ENCODE measurements at regions not wholly inside any gene's neighbourhood (a gene's known extent, or its start where the extent isn't known, plus 50 kb on each side); places are given as distances from the start of the nearest gene placed in this dataset.
A peak's percentile ranks its signal among the peaks of the same experiment; 100 is the strongest.

DNA sequence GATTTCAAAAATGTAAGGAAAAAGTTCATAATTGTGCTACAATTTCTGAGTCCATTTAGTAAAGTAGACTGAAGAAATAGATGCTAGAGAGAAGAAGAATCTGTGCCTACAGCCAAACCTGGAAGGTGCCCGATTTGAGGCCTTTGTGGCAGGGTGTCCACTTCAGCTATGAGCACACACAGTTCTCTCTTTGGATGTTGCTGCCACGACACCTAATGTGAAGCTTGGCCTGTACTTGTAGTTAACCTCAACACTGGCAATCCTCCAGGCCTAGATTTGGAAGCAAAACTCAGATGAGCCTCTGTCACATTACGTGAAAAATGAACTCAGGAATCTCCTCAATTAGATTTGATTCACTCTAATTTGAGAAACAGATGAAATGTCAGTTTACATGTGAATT is 90.1 kb upstream of the LRP1B start:
- peak; percentile 4 for DNase-seq (ENCODE audit: low spot score)
- Histone ChIP-seq H3K4me3 (no peak overlapping the region), H3K4me1 (replicated peaks) (no peaks in the 10 kb centered on the region), H3K27ac (no peak overlapping the region), H3K27me3 (replicated peaks; ENCODE audit: insufficient read depth) (no peaks in the 10 kb centered on the region), H3K9me3 (no peaks in the 10 kb centered on the region), H3K36me3 (no peaks in the 10 kb centered on the region)
- intact Hi-C loops (cut with DNase I): no loop called here
- 12% methylated on average over 3 of the region's 3 CpGs for WGBS
- no peak for TF ChIP-seq POLR2A (IDR thresholded peaks at IDR 0.05)
- TF ChIP-seq POLR2AphosphoS5 (IDR thresholded peaks at IDR 0.05): no peak
- TF ChIP-seq, protein P1, sequence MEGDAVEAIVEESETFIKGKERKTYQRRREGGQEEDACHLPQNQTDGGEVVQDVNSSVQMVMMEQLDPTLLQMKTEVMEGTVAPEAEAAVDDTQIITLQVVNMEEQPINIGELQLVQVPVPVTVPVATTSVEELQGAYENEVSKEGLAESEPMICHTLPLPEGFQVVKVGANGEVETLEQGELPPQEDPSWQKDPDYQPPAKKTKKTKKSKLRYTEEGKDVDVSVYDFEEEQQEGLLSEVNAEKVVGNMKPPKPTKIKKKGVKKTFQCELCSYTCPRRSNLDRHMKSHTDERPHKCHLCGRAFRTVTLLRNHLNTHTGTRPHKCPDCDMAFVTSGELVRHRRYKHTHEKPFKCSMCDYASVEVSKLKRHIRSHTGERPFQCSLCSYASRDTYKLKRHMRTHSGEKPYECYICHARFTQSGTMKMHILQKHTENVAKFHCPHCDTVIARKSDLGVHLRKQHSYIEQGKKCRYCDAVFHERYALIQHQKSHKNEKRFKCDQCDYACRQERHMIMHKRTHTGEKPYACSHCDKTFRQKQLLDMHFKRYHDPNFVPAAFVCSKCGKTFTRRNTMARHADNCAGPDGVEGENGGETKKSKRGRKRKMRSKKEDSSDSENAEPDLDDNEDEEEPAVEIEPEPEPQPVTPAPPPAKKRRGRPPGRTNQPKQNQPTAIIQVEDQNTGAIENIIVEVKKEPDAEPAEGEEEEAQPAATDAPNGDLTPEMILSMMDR (IDR thresholded peaks at IDR 0.05): no peak

DNA sequence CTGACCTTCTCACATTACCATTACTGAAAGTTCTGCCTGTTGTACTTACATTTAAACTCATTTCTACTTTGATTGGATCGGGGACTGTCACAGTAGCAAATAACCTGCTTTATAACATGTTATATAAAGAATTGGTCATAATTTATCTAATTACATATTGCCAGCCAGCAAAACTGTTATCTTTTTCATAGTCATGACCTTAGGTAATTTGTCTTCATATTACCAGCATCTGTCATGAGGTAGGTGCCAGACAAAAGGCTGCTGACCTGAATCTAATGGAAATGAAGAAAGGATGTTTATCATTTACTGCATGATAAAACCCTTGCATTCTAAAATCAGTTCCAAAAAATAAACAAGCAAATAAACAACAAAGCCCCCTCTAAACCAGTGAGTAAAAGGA is 89.4 kb upstream of the LRP1B start:
- no peak for DNase-seq (ENCODE audit: low spot score)
- H3K9me3 ChIP-seq: no peaks in the 10 kb centered on the region
- intact Hi-C loops (cut with DNase I): no loop called here
- no peaks in the 10 kb centered on the region for H3K27me3 ChIP-seq (replicated peaks; ENCODE audit: insufficient read depth)
- no peaks in the 10 kb centered on the region for H3K4me1 ChIP-seq (replicated peaks)
- H3K4me3 ChIP-seq: no peak overlapping the region
- WGBS: 95% methylated on average over 1 of the region's 1 CpG
- H3K27ac ChIP-seq: no peak overlapping the region
- no peak for TF ChIP-seq POLR2A (IDR thresholded peaks at IDR 0.05)
- TF ChIP-seq, protein P1 (IDR thresholded peaks at IDR 0.05): no peak
- TF ChIP-seq POLR2AphosphoS5 (IDR thresholded peaks at IDR 0.05): no peak
- H3K36me3 ChIP-seq: no peaks in the 10 kb centered on the region

GRCh38 chr2:142218471-142218870 is 87.7 kb upstream of the LRP1B start:
- Histone ChIP-seq H3K27ac (no peak overlapping the region), H3K27me3 (replicated peaks; ENCODE audit: insufficient read depth) (no peaks in the 10 kb centered on the region), H3K4me1 (replicated peaks) (no peaks in the 10 kb centered on the region), H3K36me3 (no peaks in the 10 kb centered on the region), H3K9me3 (no peaks in the 10 kb centered on the region), H3K4me3 (no peak overlapping the region)
- 88% methylated on average over 3 of the region's 3 CpGs for WGBS
- intact Hi-C loops (cut with DNase I): no loop called here
- TF ChIP-seq, protein P1 (IDR thresholded peaks at IDR 0.05): no peak
- TF ChIP-seq POLR2AphosphoS5 (IDR thresholded peaks at IDR 0.05) (no peak), POLR2A (IDR thresholded peaks at IDR 0.05) (no peak)
- no peak for DNase-seq (ENCODE audit: low spot score)

- TF ChIP-seq, protein P1 (IDR thresholded peaks at IDR 0.05): no peak
- no peak for TF ChIP-seq POLR2AphosphoS5 (IDR thresholded peaks at IDR 0.05)
- no peak for TF ChIP-seq POLR2A (IDR thresholded peaks at IDR 0.05)
- Histone ChIP-seq H3K27me3 (replicated peaks; ENCODE audit: insufficient read depth) (no peaks in the 10 kb centered on the region), H3K36me3 (no peaks in the 10 kb centered on the region), H3K4me3 (no peak overlapping the region), H3K4me1 (replicated peaks) (no peaks in the 10 kb centered on the region), H3K27ac (no peak overlapping the region), H3K9me3 (no peaks in the 10 kb centered on the region)
- no peak for DNase-seq (ENCODE audit: low spot score)
- intact Hi-C loops (cut with DNase I): no loop called here
These were observed 87.0 kb upstream of the LRP1B start for GRCh38 chr2:142217804-142218203.

DNA sequence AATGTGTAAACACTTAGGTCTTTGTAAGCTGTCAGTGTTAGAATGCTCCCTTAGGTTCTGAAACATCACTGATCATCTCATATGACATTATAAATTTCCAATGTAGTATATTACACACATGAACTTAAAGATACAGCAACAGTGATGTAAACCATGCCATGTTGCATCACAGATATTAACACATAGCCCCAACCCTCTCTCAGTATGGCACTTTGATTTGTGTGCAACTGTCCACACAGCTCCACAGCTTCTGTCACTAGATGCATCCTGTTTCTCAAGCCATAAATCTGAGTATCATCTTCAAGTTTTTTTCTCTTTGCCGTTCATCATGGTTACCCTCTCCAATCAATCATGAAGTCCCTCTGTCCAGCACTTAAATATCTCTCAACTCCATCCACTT is 69.2 kb upstream of the LRP1B start:
- TF ChIP-seq, protein P1 (IDR thresholded peaks at IDR 0.05): no peak
- no peak for TF ChIP-seq POLR2A (IDR thresholded peaks at IDR 0.05)
- TF ChIP-seq POLR2AphosphoS5 (IDR thresholded peaks at IDR 0.05): no peak
- Histone ChIP-seq H3K9me3 (no peaks in the 10 kb centered on the region), H3K36me3 (no peaks in the 10 kb centered on the region), H3K4me3 (no peak overlapping the region), H3K27me3 (replicated peaks; ENCODE audit: insufficient read depth) (no peaks in the 10 kb centered on the region), H3K4me1 (replicated peaks) (no peaks in the 10 kb centered on the region), H3K27ac (no peak overlapping the region)
- DNase-seq (ENCODE audit: low spot score): no peak
- WGBS: 85% methylated on average over 1 of the region's 1 CpG
- intact Hi-C loops (cut with DNase I): no loop called here
